Astrocyte of the cerebellum (primary cell): ENCODE measurements at regions not wholly inside any gene's neighbourhood (a gene's known extent, or its start where the extent isn't known, plus 50 kb on each side); places are given as distances from the start of the nearest gene placed in this dataset.

Experiments used
- DNase-seq: peaks from one replicate; pipeline ENCODE4 v3.0.0-alpha.2; 2011; ENCODE audit warnings: low read depth
- H3K4me3 ChIP-seq: 2 replicates; pipeline ENCODE4 v1.5.1; 2011; ENCODE audit warnings: mild to moderate bottlenecking, low read depth, low read length, moderate library complexity
- CTCF ChIP-seq: IDR thresholded peaks from 2 replicates; pipeline ENCODE4 v1.5.1; 2012; ENCODE audit warnings: low read length, low read depth, moderate library complexity, mild to moderate bottlenecking; ENCODE audit errors: missing control alignments
- in situ Hi-C: cut with HindIII; loops from 2 replicates; pipeline ENCODE4 v1.10.0; 2017; ENCODE audit warnings: low sequenced_read_pairs

- DNase-seq = no peak
- no peak overlapping the region for H3K4me3 ChIP-seq
- no peak for TF ChIP-seq CTCF
- in situ Hi-C loops = no loop called here
Measured at GRCh38 chr13:48839171-48839570, 136.5 kb upstream of the FNDC3A start.

DNA sequence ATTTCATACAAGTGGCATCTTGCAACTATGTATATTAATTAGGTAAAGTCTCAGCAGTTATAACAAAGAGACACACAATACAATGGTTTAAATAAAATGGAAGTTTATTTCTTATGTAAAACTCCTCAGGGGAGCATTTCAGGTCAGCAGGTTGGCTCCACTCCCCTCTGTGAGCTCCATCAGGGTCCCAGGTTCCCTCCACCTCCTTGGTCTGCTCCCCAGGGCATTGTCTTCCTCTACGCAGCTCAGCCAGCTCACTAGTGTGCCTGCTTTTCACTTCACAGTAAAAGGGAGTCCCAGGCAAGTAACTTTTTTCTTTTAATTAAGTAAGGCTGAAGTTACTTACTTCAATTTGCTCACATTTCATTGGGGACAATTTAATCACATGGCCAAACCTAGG is 135.3 kb upstream of the FNDC3A start:
- TF ChIP-seq CTCF = no peak
- in situ Hi-C loops = no loop called here
- no peak overlapping the region for H3K4me3 ChIP-seq
- DNase-seq = no peak

DNA sequence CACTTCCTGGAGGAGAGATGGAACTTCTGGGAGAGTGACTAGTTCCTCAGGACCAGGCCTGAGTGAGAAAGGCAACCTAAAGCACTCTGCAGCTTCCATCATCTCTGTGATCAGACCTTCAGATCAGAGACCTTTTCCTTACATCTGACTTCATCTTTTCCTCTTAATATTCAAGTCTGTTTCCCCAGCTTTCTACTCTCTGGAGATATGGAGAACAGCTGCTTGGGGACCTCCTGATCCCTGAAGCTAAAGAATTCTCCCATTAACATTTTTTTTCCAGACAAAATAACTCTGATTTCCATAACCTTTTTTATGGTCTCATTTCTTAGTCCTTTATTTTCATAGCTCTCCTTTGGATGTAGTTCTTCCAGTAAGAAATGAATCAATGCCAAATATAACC is 133.4 kb upstream of the FNDC3A start:
- H3K4me3 ChIP-seq = no peak overlapping the region
- no peak for TF ChIP-seq CTCF
- in situ Hi-C loops = no loop called here
- no peak for DNase-seq

DNA sequence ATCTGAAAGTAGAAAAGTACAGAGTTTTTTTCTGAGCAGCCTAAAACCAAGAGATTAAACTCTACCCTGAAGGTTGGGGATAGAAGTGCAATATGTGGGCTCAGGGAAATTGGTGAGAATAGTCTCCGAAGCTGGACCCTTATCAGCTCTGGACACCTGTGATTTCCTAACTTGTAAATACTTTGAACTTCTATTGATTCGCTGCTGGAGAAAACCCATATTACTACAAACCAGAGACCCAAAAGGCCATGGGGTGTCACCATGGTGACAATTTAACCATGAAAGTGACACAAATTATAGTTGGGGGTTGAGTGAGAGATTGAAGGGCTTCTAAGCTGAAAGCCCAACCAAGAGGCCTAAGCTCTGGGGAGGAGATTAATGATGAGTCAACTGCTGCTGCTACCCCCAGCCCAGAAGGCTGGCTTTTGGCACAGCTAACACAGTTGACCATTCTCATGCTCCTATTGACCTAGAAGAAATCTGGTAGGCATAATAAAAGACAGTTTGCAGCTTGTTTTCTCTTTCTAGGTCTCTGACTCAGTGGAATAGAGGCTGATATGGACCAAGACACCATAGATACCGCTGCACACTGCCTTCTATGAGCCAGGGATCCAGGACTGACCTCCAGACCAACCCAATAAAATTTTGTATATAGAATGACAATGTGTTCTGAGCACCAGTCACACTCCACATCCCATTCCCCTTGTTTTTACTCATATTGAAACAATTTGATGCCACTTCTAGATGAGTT is 131.9 kb upstream of the FNDC3A start:
- no peak for TF ChIP-seq CTCF
- DNase-seq = no peak

GRCh38 chr13:48844676-48845075 is 131.0 kb upstream of the FNDC3A start:
- TF ChIP-seq CTCF = no peak
- in situ Hi-C loops = no loop called here
- DNase-seq = no peak
- H3K4me3 ChIP-seq = no peak overlapping the region

More for the DNA sequence above, 131.9 kb upstream of the FNDC3A start:
- in situ Hi-C loops = no loop called here
- no peak overlapping the region for H3K4me3 ChIP-seq

GRCh38 chr13:48849515-48849914 is 126.2 kb upstream of the FNDC3A start:
- in situ Hi-C loops = no loop called here

More at GRCh38 chr13:48849515-48849914, 126.2 kb upstream of the FNDC3A start:
- TF ChIP-seq CTCF = no peak
- DNase-seq = no peak
- no peak overlapping the region for H3K4me3 ChIP-seq
